ENCODE measurements at regions not wholly inside any gene's neighbourhood (a gene's known extent, or its start where the extent isn't known, plus 50 kb on each side); places are given as distances from the start of the nearest gene placed in this dataset.

- Histone ChIP-seq H3K36me3 (replicated peaks) (no peaks in the 10 kb centered on the region), H3K27me3 (replicated peaks) (no peaks in the 10 kb centered on the region), H3K27ac (no peak overlapping the region), H3K4me3 (ENCODE audit: low read depth, low read length) (no peak overlapping the region)
- in situ Hi-C loops (cut with HindIII; ENCODE audit: low pct_ligation_motif_present, low sequenced_read_pairs) = no loop called here
- no peak for TF ChIP-seq CTCF (IDR thresholded peaks at IDR 0.05; ENCODE audit: low read depth, low read length, missing control alignments)
- DNase-seq = no peak
These were observed 382.0 kb downstream of the CDH26 start for GRCh38 chr20:60340232-60340631.

GRCh38 chr20:60341062-60341461 lies 382.8 kb downstream of the CDH26 start:
- in situ Hi-C loops (cut with HindIII; ENCODE audit: low pct_ligation_motif_present, low sequenced_read_pairs) = no loop called here
- no peak for TF ChIP-seq CTCF (IDR thresholded peaks at IDR 0.05; ENCODE audit: low read depth, low read length, missing control alignments)
- H3K27me3 ChIP-seq (replicated peaks) = no peaks in the 10 kb centered on the region
- H3K27ac ChIP-seq = no peak overlapping the region
- no peak for DNase-seq
- no peaks in the 10 kb centered on the region for H3K36me3 ChIP-seq (replicated peaks)
- no peak overlapping the region for H3K4me3 ChIP-seq (ENCODE audit: low read depth, low read length)

GRCh38 chr20:60345106-60345505 lies 386.9 kb downstream of the CDH26 start:
- H3K4me3 ChIP-seq (ENCODE audit: low read depth, low read length) = no peak overlapping the region
- H3K27ac ChIP-seq = no peak overlapping the region
- H3K27me3 ChIP-seq (replicated peaks) = no peaks in the 10 kb centered on the region
- peak; percentile 1 for TF ChIP-seq CTCF (IDR thresholded peaks at IDR 0.05; ENCODE audit: low read depth, low read length, missing control alignments)
- in situ Hi-C loops (cut with HindIII; ENCODE audit: low pct_ligation_motif_present, low sequenced_read_pairs) = no loop called here
- no peak for DNase-seq
- H3K36me3 ChIP-seq (replicated peaks) = no peaks in the 10 kb centered on the region

- no peak overlapping the region for H3K27ac ChIP-seq
- TF ChIP-seq CTCF (IDR thresholded peaks at IDR 0.05; ENCODE audit: low read depth, low read length, missing control alignments) = no peak
- H3K36me3 ChIP-seq (replicated peaks) = no peaks in the 10 kb centered on the region
- in situ Hi-C loops (cut with HindIII; ENCODE audit: low pct_ligation_motif_present, low sequenced_read_pairs) = no loop called here
- no peaks in the 10 kb centered on the region for H3K27me3 ChIP-seq (replicated peaks)
- no peak overlapping the region for H3K4me3 ChIP-seq (ENCODE audit: low read depth, low read length)
- DNase-seq = no peak
These were observed 391.2 kb downstream of the CDH26 start for GRCh38 chr20:60349418-60349817.

DNA sequence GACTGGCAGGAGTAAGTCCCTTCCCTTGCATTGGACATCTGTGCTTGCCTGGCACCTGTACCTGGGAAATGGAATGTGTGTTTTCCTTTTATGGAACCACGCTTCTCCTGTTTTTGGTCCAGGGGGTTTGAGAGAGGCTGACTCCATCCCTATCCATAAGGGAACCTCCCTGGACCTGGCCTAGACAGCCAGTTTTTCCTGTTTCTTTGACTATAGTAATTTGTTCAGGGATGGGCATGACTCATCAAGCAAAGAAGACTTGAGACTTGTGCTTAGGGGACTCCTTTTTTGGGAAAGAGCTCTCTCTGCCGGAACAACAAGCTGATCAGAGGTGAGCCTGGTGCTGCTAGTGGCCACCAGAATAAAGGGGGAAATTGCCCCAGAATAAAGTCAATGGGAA lies 393.8 kb downstream of the CDH26 start:
- Histone ChIP-seq H3K36me3 (replicated peaks) (no peaks in the 10 kb centered on the region), H3K4me3 (ENCODE audit: low read depth, low read length) (no peak overlapping the region), H3K27ac (no peak overlapping the region), H3K27me3 (replicated peaks) (no peaks in the 10 kb centered on the region)
- no peak for DNase-seq
- TF ChIP-seq CTCF (IDR thresholded peaks at IDR 0.05; ENCODE audit: low read depth, low read length, missing control alignments) = no peak
- in situ Hi-C loops (cut with HindIII; ENCODE audit: low pct_ligation_motif_present, low sequenced_read_pairs) = no loop called here

GRCh38 chr20:60352596-60352995 lies 394.4 kb downstream of the CDH26 start:
- H3K36me3 ChIP-seq (replicated peaks) = no peaks in the 10 kb centered on the region
- in situ Hi-C loops (cut with HindIII; ENCODE audit: low pct_ligation_motif_present, low sequenced_read_pairs) = no loop called here
- H3K27ac ChIP-seq = no peak overlapping the region
- no peak for TF ChIP-seq CTCF (IDR thresholded peaks at IDR 0.05; ENCODE audit: low read depth, low read length, missing control alignments)
- H3K4me3 ChIP-seq (ENCODE audit: low read depth, low read length) = no peak overlapping the region
- DNase-seq = no peak
- no peaks in the 10 kb centered on the region for H3K27me3 ChIP-seq (replicated peaks)
